Neural progenitor cell (in vitro differentiated cells): ENCODE measurements at regions not wholly inside any gene's neighbourhood (a gene's known extent, or its start where the extent isn't known, plus 50 kb on each side); places are given as distances from the start of the nearest gene placed in this dataset.

Source experiments
- DNase-seq: peaks from one replicate; pipeline ENCODE4 v3.0.0-alpha.2; 2016; ENCODE audit warnings: low spot score
- H2AFZ ChIP-seq: fragments of 200-600 bp; sonication (generic); replicated peaks from 2 replicates; pipeline ENCODE4 v1.6.1; 2016; ENCODE audit warnings: antibody characterized with exemption
- H3F3A ChIP-seq: fragments of 200-600 bp; sonication (generic); 2 replicates; pipeline ENCODE4 v1.6.1; 2016; ENCODE audit warnings: antibody characterized with exemption, low read depth
- H3K27ac ChIP-seq: fragments of 200-600 bp; sonication (generic); 2 replicates; pipeline ENCODE4 v1.5.1; 2016; ENCODE audit warnings: mild to moderate bottlenecking
- H3K27me3 ChIP-seq: fragments of 200-600 bp; sonication (generic); 2 replicates; pipeline ENCODE4 v1.6.1; 2016; ENCODE audit warnings: mild to moderate bottlenecking, moderate library complexity
- H3K36me3 ChIP-seq: fragments of 200-600 bp; sonication (generic); 2 replicates; pipeline ENCODE4 v1.5.1; 2016
- H3K4me1 ChIP-seq: fragments of 200-600 bp; sonication (generic); 2 replicates; pipeline ENCODE4 v1.6.1; 2016; ENCODE audit warnings: mixed run types
- H3K4me2 ChIP-seq: fragments of 200-600 bp; sonication (generic); 2 replicates; pipeline ENCODE4 v1.6.1; 2016
- H3K4me3 ChIP-seq: fragments of 200-600 bp; sonication (generic); 2 replicates; pipeline ENCODE4 v1.5.1; 2016
- H3K79me2 ChIP-seq: fragments of 200-600 bp; sonication (generic); 2 replicates; pipeline ENCODE4 v1.6.1; 2016; ENCODE audit warnings: low read depth
- H3K9ac ChIP-seq: fragments of 200-600 bp; sonication (generic); 2 replicates; pipeline ENCODE4 v1.6.1; 2016
- H3K9me3 ChIP-seq: fragments of 200-600 bp; sonication (generic); 2 replicates; pipeline ENCODE4 v1.5.1; 2016; ENCODE audit warnings: low read depth
- H4K20me1 ChIP-seq: fragments of 200-600 bp; sonication (generic); 2 replicates; pipeline ENCODE4 v1.6.1; 2016; ENCODE audit warnings: low read depth
- H3K27ac Mint-ChIP-seq: 3 replicates; pipeline ENCODE4 v1.8.0; 2021; ENCODE audit warnings: mixed read lengths
- H3K27me3 Mint-ChIP-seq: 2 replicates; pipeline ENCODE4 v1.8.0; 2022; ENCODE audit warnings: low read depth, mild to moderate bottlenecking, inconsistent platforms, moderate library complexity, mixed read lengths; ENCODE audit not compliant: insufficient read depth
- H3K36me3 Mint-ChIP-seq: 3 replicates; pipeline ENCODE4 v1.8.0; 2021; ENCODE audit warnings: mixed read lengths
- H3K4me1 Mint-ChIP-seq: 3 replicates; pipeline ENCODE4 v1.8.0; 2021; ENCODE audit warnings: mixed read lengths
- H3K4me3 Mint-ChIP-seq: 3 replicates; pipeline ENCODE4 v1.8.0; 2021; ENCODE audit warnings: mild to moderate bottlenecking, moderate library complexity, mixed read lengths
- H3K9me3 Mint-ChIP-seq: 3 replicates; pipeline ENCODE4 v1.8.0; 2020; ENCODE audit warnings: mixed read lengths
- EZH2 ChIP-seq: fragments of 200-600 bp; sonication (generic); IDR thresholded peaks from 2 replicates; pipeline ENCODE4 v1.6.1; 2017; ENCODE audit warnings: antibody characterized with exemption, mild to moderate bottlenecking, moderate library complexity
- EZH2phosphoT487 ChIP-seq: fragments of 200-600 bp; sonication (generic); IDR thresholded peaks from 2 replicates; pipeline ENCODE4 v1.6.1; 2017; ENCODE audit warnings: antibody characterized with exemption
- TF ChIP-seq, protein P1 (sequence below): fragments of 200-600 bp; sonication (generic); IDR thresholded peaks from 2 replicates; pipeline ENCODE4 v1.5.1; 2017; ENCODE audit warnings: antibody characterized with exemption, mild to moderate bottlenecking

- DNase-seq, result no peak
- H3K4me2 ChIP-seq, result no peak overlapping the region
- H3K27me3 ChIP-seq, result no peaks in the 10 kb centered on the region
- H3K36me3 Mint-ChIP-seq, result peaks cover 42% of the 10 kb centered on the region
- H3K27ac ChIP-seq, result no peak overlapping the region
- H3K4me3 ChIP-seq, result no peak overlapping the region
- no peak overlapping the region for H3K4me3 Mint-ChIP-seq
- no peak overlapping the region for H3K9ac ChIP-seq
- H3K27ac Mint-ChIP-seq, result no peak overlapping the region
- H4K20me1 ChIP-seq, result no peaks in the 10 kb centered on the region
- TF ChIP-seq EZH2phosphoT487 (no peak), EZH2 (no peak)
- TF ChIP-seq, protein P1, sequence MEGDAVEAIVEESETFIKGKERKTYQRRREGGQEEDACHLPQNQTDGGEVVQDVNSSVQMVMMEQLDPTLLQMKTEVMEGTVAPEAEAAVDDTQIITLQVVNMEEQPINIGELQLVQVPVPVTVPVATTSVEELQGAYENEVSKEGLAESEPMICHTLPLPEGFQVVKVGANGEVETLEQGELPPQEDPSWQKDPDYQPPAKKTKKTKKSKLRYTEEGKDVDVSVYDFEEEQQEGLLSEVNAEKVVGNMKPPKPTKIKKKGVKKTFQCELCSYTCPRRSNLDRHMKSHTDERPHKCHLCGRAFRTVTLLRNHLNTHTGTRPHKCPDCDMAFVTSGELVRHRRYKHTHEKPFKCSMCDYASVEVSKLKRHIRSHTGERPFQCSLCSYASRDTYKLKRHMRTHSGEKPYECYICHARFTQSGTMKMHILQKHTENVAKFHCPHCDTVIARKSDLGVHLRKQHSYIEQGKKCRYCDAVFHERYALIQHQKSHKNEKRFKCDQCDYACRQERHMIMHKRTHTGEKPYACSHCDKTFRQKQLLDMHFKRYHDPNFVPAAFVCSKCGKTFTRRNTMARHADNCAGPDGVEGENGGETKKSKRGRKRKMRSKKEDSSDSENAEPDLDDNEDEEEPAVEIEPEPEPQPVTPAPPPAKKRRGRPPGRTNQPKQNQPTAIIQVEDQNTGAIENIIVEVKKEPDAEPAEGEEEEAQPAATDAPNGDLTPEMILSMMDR, result no peak
- no peaks in the 10 kb centered on the region for H3F3A ChIP-seq
- H3K4me1 ChIP-seq, result no peaks in the 10 kb centered on the region
- peaks cover 4% of the 10 kb centered on the region for H3K36me3 ChIP-seq
- H3K9me3 ChIP-seq, result no peaks in the 10 kb centered on the region
- H3K4me1 Mint-ChIP-seq, result no peaks in the 10 kb centered on the region
- no peaks in the 10 kb centered on the region for H3K79me2 ChIP-seq
- H3K9me3 Mint-ChIP-seq, result no peaks in the 10 kb centered on the region
- peaks cover 5% of the 10 kb centered on the region for H3K27me3 Mint-ChIP-seq
- H2AFZ ChIP-seq, result no peak overlapping the region
Measured at GRCh38 chrX:2626750-2627149, 64.3 kb upstream of the CD99 start.

GRCh38 chrX:2620576-2620975 lies 70.5 kb upstream of the CD99 start:
- Histone ChIP-seq H3K4me2 (no peak overlapping the region), H3K9ac (no peak overlapping the region), H3K27me3 (no peaks in the 10 kb centered on the region), H3K4me1 (no peaks in the 10 kb centered on the region), H2AFZ (no peak overlapping the region), H4K20me1 (no peaks in the 10 kb centered on the region), H3F3A (no peaks in the 10 kb centered on the region), H3K36me3 (peaks cover 21% of the 10 kb centered on the region), H3K27ac (no peak overlapping the region), H3K4me3 (no peak overlapping the region), H3K79me2 (peaks cover 9% of the 10 kb centered on the region), H3K9me3 (no peaks in the 10 kb centered on the region)
- no peaks in the 10 kb centered on the region for H3K9me3 Mint-ChIP-seq
- H3K4me3 Mint-ChIP-seq, result no peak overlapping the region
- no peak for DNase-seq
- H3K36me3 Mint-ChIP-seq, result peaks cover 16% of the 10 kb centered on the region
- H3K27ac Mint-ChIP-seq, result no peak overlapping the region
- H3K4me1 Mint-ChIP-seq, result no peaks in the 10 kb centered on the region
- TF ChIP-seq, protein P1, result no peak
- H3K27me3 Mint-ChIP-seq, result no peaks in the 10 kb centered on the region

- H3F3A ChIP-seq, result no peaks in the 10 kb centered on the region
- TF ChIP-seq, protein P1, result no peak
- no peak for TF ChIP-seq EZH2
- no peak for TF ChIP-seq EZH2phosphoT487
- peaks cover 27% of the 10 kb centered on the region for H3K36me3 Mint-ChIP-seq
- no peak overlapping the region for H2AFZ ChIP-seq
- H3K79me2 ChIP-seq, result peaks cover 15% of the 10 kb centered on the region
- peaks cover 6% of the 10 kb centered on the region for H3K4me1 ChIP-seq
- no peak overlapping the region for H3K27ac ChIP-seq
- H3K4me1 Mint-ChIP-seq, result peaks cover 6% of the 10 kb centered on the region
- H3K4me3 Mint-ChIP-seq, result no peak overlapping the region
- H3K27me3 Mint-ChIP-seq, result no peaks in the 10 kb centered on the region
- H3K9ac ChIP-seq, result no peak overlapping the region
- no peak overlapping the region for H3K27ac Mint-ChIP-seq
- H4K20me1 ChIP-seq, result no peaks in the 10 kb centered on the region
- no peaks in the 10 kb centered on the region for H3K27me3 ChIP-seq
- peaks cover 18% of the 10 kb centered on the region for H3K36me3 ChIP-seq
- no peak overlapping the region for H3K4me3 ChIP-seq
- H3K9me3 Mint-ChIP-seq, result no peaks in the 10 kb centered on the region
- H3K4me2 ChIP-seq, result no peak overlapping the region
- DNase-seq, result no peak
- no peaks in the 10 kb centered on the region for H3K9me3 ChIP-seq
Measured at GRCh38 chrX:2618516-2618915, 72.6 kb upstream of the CD99 start.

GRCh38 chrX:2614911-2615310 lies 76.2 kb upstream of the CD99 start:
- no peak overlapping the region for H3K4me3 ChIP-seq
- peaks cover 29% of the 10 kb centered on the region for H3K36me3 Mint-ChIP-seq

More at GRCh38 chrX:2614911-2615310, 76.2 kb upstream of the CD99 start:
- Histone ChIP-seq H3K9me3 (no peaks in the 10 kb centered on the region), H3K36me3 (peaks cover 14% of the 10 kb centered on the region), H3K79me2 (peaks cover 30% of the 10 kb centered on the region), H3K27ac (peak overlapping the region; percentile 31), H4K20me1 (no peaks in the 10 kb centered on the region), H3K4me1 (peaks cover 11% of the 10 kb centered on the region), H3K4me2 (no peak overlapping the region), H2AFZ (no peak overlapping the region), H3K9ac (no peak overlapping the region), H3K27me3 (peaks cover 10% of the 10 kb centered on the region), H3F3A (no peaks in the 10 kb centered on the region)
- H3K27ac Mint-ChIP-seq, result peak overlapping the region; percentile 8
- no peaks in the 10 kb centered on the region for H3K9me3 Mint-ChIP-seq
- no peak overlapping the region for H3K4me3 Mint-ChIP-seq
- peak; percentile 45 for DNase-seq
- no peak for TF ChIP-seq EZH2phosphoT487
- TF ChIP-seq, protein P1, result peak; percentile 46
- TF ChIP-seq EZH2, result no peak
- H3K27me3 Mint-ChIP-seq, result no peaks in the 10 kb centered on the region
- peaks cover 21% of the 10 kb centered on the region for H3K4me1 Mint-ChIP-seq
